KMS-11 (cell line): ENCODE measurements at regions not wholly inside any gene's neighbourhood (a gene's known extent, or its start where the extent isn't known, plus 50 kb on each side); places are given as distances from the start of the nearest gene placed in this dataset.

ENCODE experiments used
- H2AFZ ChIP-seq: fragments of 200-600 bp; sonication (generic); 2 replicates; pipeline ENCODE4 v1.6.1; 2016; ENCODE audit warnings: antibody characterized with exemption, mixed run types, low read depth
- H3K27ac ChIP-seq: fragments of 200-600 bp; sonication (generic); 2 replicates; pipeline ENCODE4 v1.6.1; 2016; ENCODE audit warnings: mild to moderate bottlenecking, mixed run types
- H3K27me3 ChIP-seq: fragments of 200-600 bp; sonication (generic); 2 replicates; pipeline ENCODE4 v1.6.1; 2017; ENCODE audit warnings: mild to moderate bottlenecking, low read depth, mixed run types, moderate library complexity; ENCODE audit not compliant: insufficient read depth
- H3K36me3 ChIP-seq: fragments of 200-600 bp; sonication (generic); 2 replicates; pipeline ENCODE4 v1.6.1; 2017; ENCODE audit warnings: mild to moderate bottlenecking, mixed run types; ENCODE audit not compliant: insufficient read depth
- H3K4me1 ChIP-seq: fragments of 200-600 bp; sonication (generic); 2 replicates; pipeline ENCODE4 v1.6.1; 2016; ENCODE audit warnings: mild to moderate bottlenecking, low read depth, mixed run types; ENCODE audit not compliant: poor library complexity, severe bottlenecking
- H3K4me2 ChIP-seq: fragments of 200-600 bp; sonication (generic); 2 replicates; pipeline ENCODE4 v1.7.0; 2016; ENCODE audit warnings: mild to moderate bottlenecking, mixed run types
- H3K4me3 ChIP-seq: fragments of 200-600 bp; sonication (generic); IDR thresholded peaks from 2 replicates; pipeline ENCODE4 v1.6.1; 2017; ENCODE audit warnings: low read depth, low read length, mixed read lengths; ENCODE audit not compliant: insufficient read depth
- H3K79me2 ChIP-seq: fragments of 200-600 bp; sonication (generic); 2 replicates; pipeline ENCODE4 v1.6.1; 2016; ENCODE audit warnings: low read depth, mixed run types; ENCODE audit not compliant: insufficient read depth
- H3K9ac ChIP-seq: fragments of 200-600 bp; sonication (generic); 2 replicates; pipeline ENCODE4 v1.6.1; 2016; ENCODE audit warnings: mild to moderate bottlenecking, mixed run types
- H4K20me1 ChIP-seq: fragments of 200-600 bp; sonication (generic); 2 replicates; pipeline ENCODE4 v1.6.1; 2016; ENCODE audit warnings: mild to moderate bottlenecking, mixed run types; ENCODE audit not compliant: insufficient read depth
- TF ChIP-seq, protein P1 (sequence below): fragments of 200-600 bp; sonication (generic); conservative IDR thresholded peaks from 2 replicates; pipeline ENCODE4 v1.6.1; 2017; ENCODE audit warnings: low read depth, mild to moderate bottlenecking, antibody characterized with exemption, low read length, moderate library complexity, mixed read lengths

DNA sequence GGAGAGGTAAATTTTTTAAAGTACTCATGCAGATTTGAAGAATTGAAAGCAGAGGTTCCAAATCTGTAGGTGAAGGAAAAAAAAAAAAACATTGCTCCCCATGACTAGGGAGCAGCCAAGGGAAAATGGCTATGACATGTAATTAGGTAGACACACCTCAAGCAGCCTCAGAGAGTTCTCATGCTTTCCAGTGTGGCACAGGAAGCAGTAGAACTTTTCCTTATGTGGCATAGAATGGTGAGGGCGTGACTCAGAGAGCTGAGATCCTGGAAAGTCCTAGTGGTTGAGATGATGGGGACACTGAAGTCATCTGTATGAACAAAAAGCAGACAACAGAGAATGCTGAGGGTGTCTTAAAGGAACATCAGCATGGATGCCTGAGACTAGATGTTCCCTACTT, 148.6 kb upstream of the NWD2 start:
- Histone ChIP-seq H3K4me2 (no peak overlapping the region), H3K9ac (no peak overlapping the region), H4K20me1 (no peaks in the 10 kb centered on the region), H3K79me2 (no peaks in the 10 kb centered on the region), H3K4me1 (no peaks in the 10 kb centered on the region), H3K27ac (no peak overlapping the region), H3K4me3 (no peak overlapping the region), H2AFZ (no peak overlapping the region), H3K36me3 (no peaks in the 10 kb centered on the region), H3K27me3 (no peaks in the 10 kb centered on the region)
- TF ChIP-seq, protein P1, sequence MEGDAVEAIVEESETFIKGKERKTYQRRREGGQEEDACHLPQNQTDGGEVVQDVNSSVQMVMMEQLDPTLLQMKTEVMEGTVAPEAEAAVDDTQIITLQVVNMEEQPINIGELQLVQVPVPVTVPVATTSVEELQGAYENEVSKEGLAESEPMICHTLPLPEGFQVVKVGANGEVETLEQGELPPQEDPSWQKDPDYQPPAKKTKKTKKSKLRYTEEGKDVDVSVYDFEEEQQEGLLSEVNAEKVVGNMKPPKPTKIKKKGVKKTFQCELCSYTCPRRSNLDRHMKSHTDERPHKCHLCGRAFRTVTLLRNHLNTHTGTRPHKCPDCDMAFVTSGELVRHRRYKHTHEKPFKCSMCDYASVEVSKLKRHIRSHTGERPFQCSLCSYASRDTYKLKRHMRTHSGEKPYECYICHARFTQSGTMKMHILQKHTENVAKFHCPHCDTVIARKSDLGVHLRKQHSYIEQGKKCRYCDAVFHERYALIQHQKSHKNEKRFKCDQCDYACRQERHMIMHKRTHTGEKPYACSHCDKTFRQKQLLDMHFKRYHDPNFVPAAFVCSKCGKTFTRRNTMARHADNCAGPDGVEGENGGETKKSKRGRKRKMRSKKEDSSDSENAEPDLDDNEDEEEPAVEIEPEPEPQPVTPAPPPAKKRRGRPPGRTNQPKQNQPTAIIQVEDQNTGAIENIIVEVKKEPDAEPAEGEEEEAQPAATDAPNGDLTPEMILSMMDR, result no peak

DNA sequence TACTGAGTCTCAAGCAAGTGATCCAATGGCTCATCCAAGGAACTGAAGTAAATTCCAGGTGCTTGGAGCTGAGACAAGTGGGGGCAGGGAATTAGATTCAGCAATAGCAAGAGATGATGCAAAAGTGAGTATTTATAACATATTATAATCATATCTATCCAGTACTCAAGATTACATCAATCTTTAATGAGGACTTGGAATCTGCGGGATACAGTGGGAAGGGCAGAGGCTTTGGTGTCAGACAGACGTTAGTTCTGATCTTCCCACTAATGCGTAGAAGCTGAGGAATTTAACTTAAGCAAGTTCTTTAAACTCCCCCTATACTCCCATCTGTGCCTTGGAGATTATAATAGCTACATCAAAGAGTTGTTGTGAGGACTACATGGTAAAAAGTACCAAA, 143.4 kb upstream of the NWD2 start:
- Histone ChIP-seq H2AFZ (no peak overlapping the region), H3K27ac (no peak overlapping the region), H3K36me3 (no peaks in the 10 kb centered on the region), H3K4me3 (no peak overlapping the region), H3K4me2 (no peak overlapping the region), H3K27me3 (no peaks in the 10 kb centered on the region), H3K79me2 (no peaks in the 10 kb centered on the region), H3K9ac (no peak overlapping the region), H4K20me1 (no peaks in the 10 kb centered on the region), H3K4me1 (no peaks in the 10 kb centered on the region)
- TF ChIP-seq, protein P1, result no peak

DNA sequence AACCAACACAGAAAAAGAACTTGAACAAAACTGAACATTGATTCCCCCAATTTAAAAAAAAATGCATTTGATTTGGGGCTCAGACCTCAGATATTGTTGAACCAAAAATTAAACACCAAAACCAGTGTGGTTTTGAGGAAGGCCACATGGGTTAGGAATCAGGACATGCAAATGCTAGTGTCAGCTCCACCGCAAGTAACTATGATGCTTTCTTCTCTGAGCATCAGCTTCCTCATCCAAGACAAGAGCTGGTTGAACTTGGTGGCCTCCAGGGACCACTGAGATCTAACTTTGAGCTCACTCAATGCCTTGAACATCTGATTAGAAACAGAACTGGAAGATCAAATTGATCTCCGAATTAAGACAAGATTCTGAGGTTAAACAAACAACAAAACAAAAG, 142.9 kb upstream of the NWD2 start:
- H3K9ac ChIP-seq, result no peak overlapping the region

DNA sequence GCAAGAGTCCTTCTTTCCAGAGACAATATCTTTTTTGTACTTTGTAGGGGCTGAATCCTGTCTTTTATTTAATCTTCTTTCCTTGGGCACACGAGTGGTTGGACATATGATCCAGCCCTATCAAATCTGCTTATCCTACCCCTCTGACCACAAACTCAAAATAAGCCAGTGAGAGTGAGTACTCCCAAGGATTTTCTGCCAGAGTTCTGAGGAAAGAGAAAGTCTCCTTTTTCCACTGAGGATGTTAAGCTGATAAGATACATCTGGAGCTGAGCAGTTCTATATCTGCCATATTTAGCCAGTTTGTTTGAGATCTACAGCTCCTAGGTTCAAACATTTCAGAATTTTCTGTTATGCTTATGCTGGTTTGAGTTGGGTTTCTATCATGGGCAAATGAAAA, 134.8 kb upstream of the NWD2 start:
- Histone ChIP-seq H3K4me3 (no peak overlapping the region), H3K36me3 (no peaks in the 10 kb centered on the region), H3K79me2 (no peaks in the 10 kb centered on the region), H3K9ac (no peak overlapping the region), H3K4me1 (no peaks in the 10 kb centered on the region), H2AFZ (no peak overlapping the region), H3K27me3 (no peaks in the 10 kb centered on the region), H3K4me2 (no peak overlapping the region), H4K20me1 (no peaks in the 10 kb centered on the region), H3K27ac (no peak overlapping the region)
- TF ChIP-seq, protein P1, result no peak

More for the DNA sequence above, 142.9 kb upstream of the NWD2 start:
- H3K27ac ChIP-seq, result no peak overlapping the region
- H3K79me2 ChIP-seq, result no peaks in the 10 kb centered on the region
- H3K4me1 ChIP-seq, result no peaks in the 10 kb centered on the region
- H2AFZ ChIP-seq, result no peak overlapping the region
- no peaks in the 10 kb centered on the region for H3K27me3 ChIP-seq
- TF ChIP-seq, protein P1, result no peak
- no peaks in the 10 kb centered on the region for H3K36me3 ChIP-seq
- H4K20me1 ChIP-seq, result no peaks in the 10 kb centered on the region
- H3K4me2 ChIP-seq, result no peak overlapping the region
- no peak overlapping the region for H3K4me3 ChIP-seq
